ENCODE measurements at regions not wholly inside any gene's neighbourhood (a gene's known extent, or its start where the extent isn't known, plus 50 kb on each side); places are given as distances from the start of the nearest gene placed in this dataset.
A peak's percentile ranks its signal among the peaks of the same experiment; 100 is the strongest.

DNA sequence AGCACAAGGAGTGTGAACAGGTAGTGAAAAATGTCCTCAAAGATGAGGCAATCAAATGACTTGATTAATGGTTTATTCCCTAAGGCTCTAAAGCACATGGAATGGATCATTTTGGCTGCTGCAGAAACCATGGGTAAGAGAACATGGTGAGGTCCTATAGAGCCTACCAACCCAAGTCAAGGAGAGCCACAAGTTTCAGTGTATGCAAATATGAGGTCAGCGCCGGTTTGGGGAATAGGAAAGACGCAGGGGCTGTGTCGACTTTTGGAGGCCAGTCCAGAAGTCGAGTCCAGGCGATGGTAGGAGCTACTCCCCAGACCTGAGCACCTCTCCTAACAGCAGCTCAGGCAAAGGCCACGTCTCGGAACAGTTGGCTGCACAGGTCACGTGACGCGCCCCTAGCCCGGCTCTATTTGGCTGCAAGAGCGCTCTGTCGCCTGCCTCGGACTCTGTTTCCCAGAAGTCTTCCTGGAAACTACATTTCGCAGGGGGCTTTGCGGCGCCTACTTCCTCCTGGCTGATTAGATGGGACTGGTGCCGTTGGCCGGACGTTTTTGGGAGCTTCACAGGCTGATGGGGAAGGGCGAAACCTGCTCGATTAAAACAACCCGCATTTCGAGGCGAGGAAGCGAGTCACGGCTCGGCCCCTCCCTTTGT is 74.4 kb upstream of the CHD6 start (continued):
- TF ChIP-seq, protein P1, sequence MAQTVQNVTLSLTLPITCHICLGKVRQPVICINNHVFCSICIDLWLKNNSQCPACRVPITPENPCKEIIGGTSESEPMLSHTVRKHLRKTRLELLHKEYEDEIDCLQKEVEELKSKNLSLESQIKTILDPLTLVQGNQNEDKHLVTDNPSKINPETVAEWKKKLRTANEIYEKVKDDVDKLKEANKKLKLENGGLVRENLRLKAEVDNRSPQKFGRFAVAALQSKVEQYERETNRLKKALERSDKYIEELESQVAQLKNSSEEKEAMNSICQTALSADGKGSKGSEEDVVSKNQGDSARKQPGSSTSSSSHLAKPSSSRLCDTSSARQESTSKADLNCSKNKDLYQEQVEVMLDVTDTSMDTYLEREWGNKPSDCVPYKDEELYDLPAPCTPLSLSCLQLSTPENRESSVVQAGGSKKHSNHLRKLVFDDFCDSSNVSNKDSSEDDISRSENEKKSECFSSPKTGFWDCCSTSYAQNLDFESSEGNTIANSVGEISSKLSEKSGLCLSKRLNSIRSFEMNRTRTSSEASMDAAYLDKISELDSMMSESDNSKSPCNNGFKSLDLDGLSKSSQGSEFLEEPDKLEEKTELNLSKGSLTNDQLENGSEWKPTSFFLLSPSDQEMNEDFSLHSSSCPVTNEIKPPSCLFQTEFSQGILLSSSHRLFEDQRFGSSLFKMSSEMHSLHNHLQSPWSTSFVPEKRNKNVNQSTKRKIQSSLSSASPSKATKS (CRISPR knock-in tag; IDR thresholded peaks at IDR 0.05): 0 out of 2 replicates have a peak, but pooled peaks have one; percentile 49
- TF ChIP-seq TGIF2 (CRISPR knock-in tag; IDR thresholded peaks at IDR 0.05): no peak
- 0 out of 2 replicates have a peak, but pooled peaks have one; percentile 2 for TF ChIP-seq ZNF782 (CRISPR knock-in tag; IDR thresholded peaks at IDR 0.05; ENCODE audit: borderline replicate concordance)
- TF ChIP-seq, protein P2, sequence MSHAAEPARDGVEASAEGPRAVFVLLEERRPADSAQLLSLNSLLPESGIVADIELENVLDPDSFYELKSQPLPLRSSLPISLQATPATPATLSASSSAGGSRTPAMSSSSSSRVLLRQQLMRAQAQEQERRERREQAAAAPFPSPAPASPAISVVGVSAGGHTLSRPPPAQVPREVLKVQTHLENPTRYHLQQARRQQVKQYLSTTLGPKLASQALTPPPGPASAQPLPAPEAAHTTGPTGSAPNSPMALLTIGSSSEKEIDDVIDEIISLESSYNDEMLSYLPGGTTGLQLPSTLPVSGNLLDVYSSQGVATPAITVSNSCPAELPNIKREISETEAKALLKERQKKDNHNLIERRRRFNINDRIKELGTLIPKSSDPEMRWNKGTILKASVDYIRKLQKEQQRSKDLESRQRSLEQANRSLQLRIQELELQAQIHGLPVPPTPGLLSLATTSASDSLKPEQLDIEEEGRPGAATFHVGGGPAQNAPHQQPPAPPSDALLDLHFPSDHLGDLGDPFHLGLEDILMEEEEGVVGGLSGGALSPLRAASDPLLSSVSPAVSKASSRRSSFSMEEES (CRISPR knock-in tag; IDR thresholded peaks at IDR 0.05): 0 out of 2 replicates have a peak, but pooled peaks have one; percentile 36
- TF ChIP-seq, protein P3, sequence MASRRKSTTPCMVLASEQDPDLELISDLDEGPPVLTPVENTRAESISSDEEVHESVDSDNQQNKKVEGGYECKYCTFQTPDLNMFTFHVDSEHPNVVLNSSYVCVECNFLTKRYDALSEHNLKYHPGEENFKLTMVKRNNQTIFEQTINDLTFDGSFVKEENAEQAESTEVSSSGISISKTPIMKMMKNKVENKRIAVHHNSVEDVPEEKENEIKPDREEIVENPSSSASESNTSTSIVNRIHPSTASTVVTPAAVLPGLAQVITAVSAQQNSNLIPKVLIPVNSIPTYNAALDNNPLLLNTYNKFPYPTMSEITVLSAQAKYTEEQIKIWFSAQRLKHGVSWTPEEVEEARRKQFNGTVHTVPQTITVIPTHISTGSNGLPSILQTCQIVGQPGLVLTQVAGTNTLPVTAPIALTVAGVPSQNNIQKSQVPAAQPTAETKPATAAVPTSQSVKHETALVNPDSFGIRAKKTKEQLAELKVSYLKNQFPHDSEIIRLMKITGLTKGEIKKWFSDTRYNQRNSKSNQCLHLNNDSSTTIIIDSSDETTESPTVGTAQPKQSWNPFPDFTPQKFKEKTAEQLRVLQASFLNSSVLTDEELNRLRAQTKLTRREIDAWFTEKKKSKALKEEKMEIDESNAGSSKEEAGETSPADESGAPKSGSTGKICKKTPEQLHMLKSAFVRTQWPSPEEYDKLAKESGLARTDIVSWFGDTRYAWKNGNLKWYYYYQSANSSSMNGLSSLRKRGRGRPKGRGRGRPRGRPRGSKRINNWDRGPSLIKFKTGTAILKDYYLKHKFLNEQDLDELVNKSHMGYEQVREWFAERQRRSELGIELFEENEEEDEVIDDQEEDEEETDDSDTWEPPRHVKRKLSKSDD (CRISPR knock-in tag; IDR thresholded peaks at IDR 0.05; ENCODE audit: low read depth): no peak
- TF ChIP-seq ZNF660 (CRISPR knock-in tag; IDR thresholded peaks at IDR 0.05; ENCODE audit: borderline replicate concordance, low read depth): no peak
- 0 out of 4 replicates have a peak, but pooled peaks of 1 of the 2 experiments have one; percentile 5 for TF ChIP-seq NR2F1 (CRISPR knock-in tag; IDR thresholded peaks at IDR 0.05)
- TF ChIP-seq MTF1 (CRISPR knock-in tag; IDR thresholded peaks at IDR 0.05): no peak
- TF ChIP-seq RAD51 (IDR thresholded peaks at IDR 0.05; ENCODE audit: borderline replicate concordance): peak; percentile 95
- TF ChIP-seq U2AF1 (optimal IDR thresholded peaks at IDR 0.05; ENCODE audit: low read depth, low read length): no peak
- peak; percentile 56; the same call in 1 of the 2 replicates for TF ChIP-seq FOXO1 (CRISPR knock-in tag; IDR thresholded peaks at IDR 0.05)
- TF ChIP-seq GABPA (IDR thresholded peaks at IDR 0.05; ENCODE audit: low read depth, low read length): peak; percentile 37
- TF ChIP-seq GABPA (CRISPR knock-in tag; IDR thresholded peaks at IDR 0.05; ENCODE audit: low read depth): no peak; the same call in 1 of the 2 replicates
- no peak for TF ChIP-seq GPN1 (CRISPR knock-in tag; IDR thresholded peaks at IDR 0.05; ENCODE audit: borderline replicate concordance)
- TF ChIP-seq HOXA3 (CRISPR knock-in tag; IDR thresholded peaks at IDR 0.05): peak; percentile 29; the same call in 1 of the 2 replicates
- TF ChIP-seq HNRNPK (IDR thresholded peaks at IDR 0.05; ENCODE audit: low read depth, low read length, poor library complexity, severe bottlenecking): no peak
- TF ChIP-seq ZNF138 (CRISPR knock-in tag; IDR thresholded peaks at IDR 0.05; ENCODE audit: low read depth): peak; percentile 90; the same call in 1 of the 2 replicates
- no peak for TF ChIP-seq ZNF180 (CRISPR knock-in tag; IDR thresholded peaks at IDR 0.05; ENCODE audit: borderline replicate concordance, low read depth)
- 0 out of 2 replicates have a peak, but pooled peaks have one; percentile 22 for TF ChIP-seq ZMYM3 (CRISPR knock-in tag; IDR thresholded peaks at IDR 0.05)
- TF ChIP-seq MIXL1 (CRISPR knock-in tag; IDR thresholded peaks at IDR 0.05): 0 out of 2 replicates have a peak, but pooled peaks have one; percentile 4
- TF ChIP-seq, protein P4, sequence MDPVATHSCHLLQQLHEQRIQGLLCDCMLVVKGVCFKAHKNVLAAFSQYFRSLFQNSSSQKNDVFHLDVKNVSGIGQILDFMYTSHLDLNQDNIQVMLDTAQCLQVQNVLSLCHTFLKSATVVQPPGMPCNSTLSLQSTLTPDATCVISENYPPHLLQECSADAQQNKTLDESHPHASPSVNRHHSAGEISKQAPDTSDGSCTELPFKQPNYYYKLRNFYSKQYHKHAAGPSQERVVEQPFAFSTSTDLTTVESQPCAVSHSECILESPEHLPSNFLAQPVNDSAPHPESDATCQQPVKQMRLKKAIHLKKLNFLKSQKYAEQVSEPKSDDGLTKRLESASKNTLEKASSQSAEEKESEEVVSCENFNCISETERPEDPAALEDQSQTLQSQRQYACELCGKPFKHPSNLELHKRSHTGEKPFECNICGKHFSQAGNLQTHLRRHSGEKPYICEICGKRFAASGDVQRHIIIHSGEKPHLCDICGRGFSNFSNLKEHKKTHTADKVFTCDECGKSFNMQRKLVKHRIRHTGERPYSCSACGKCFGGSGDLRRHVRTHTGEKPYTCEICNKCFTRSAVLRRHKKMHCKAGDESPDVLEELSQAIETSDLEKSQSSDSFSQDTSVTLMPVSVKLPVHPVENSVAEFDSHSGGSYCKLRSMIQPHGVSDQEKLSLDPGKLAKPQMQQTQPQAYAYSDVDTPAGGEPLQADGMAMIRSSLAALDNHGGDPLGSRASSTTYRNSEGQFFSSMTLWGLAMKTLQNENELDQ (CRISPR knock-in tag; IDR thresholded peaks at IDR 0.05; ENCODE audit: borderline replicate concordance): no peak
- TF ChIP-seq ZBTB7A (CRISPR knock-in tag; IDR thresholded peaks at IDR 0.05): 0 out of 2 replicates have a peak, but pooled peaks have one; percentile 2
